Tongue (tissue), 1 donor: ENCODE measurements at regions not wholly inside any gene's neighbourhood (a gene's known extent, or its start where the extent isn't known, plus 50 kb on each side); places are given as distances from the start of the nearest gene placed in this dataset.
A peak's percentile ranks its signal among the peaks of the same experiment; 100 is the strongest.

Source experiments
- DNase-seq: peaks from one replicate; pipeline ENCODE4 v3.0.0-alpha.2; 2015

- no peak for DNase-seq
Measured at GRCh38 chr1:96964761-96965160, 243.2 kb downstream of the PTBP2 start.

DNA sequence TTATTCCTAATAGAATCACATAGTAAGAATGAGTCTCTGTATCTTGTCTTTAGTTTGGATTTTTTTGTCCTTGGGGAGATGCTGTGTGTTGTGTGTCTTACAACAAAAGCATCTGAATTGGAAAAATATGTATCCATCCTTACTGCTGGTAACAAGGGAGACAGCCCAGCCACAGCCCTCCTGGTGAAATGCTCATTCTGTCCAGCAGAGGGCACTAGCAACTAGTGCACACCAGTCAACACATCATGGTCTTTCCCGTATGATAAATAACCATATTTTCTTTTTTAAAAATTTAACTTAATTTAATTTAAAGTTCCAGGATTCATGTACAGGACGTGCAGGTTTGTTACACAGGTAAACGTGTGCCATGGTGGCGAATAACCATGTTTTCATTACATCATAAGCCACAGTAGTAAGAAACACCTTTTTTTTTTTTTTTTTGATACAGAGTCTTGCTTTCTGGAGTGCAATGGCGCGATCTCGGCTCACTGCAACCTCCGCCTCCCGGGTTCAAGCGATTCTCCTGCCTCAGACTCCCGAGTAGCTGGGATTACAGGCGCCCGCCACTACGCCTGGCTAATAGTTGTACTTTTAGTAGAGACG lies 245.1 kb downstream of the PTBP2 start:
- peak; percentile 85 for DNase-seq

GRCh38 chr1:96967311-96967710 lies 245.7 kb downstream of the PTBP2 start:
- DNase-seq, result no peak

DNA sequence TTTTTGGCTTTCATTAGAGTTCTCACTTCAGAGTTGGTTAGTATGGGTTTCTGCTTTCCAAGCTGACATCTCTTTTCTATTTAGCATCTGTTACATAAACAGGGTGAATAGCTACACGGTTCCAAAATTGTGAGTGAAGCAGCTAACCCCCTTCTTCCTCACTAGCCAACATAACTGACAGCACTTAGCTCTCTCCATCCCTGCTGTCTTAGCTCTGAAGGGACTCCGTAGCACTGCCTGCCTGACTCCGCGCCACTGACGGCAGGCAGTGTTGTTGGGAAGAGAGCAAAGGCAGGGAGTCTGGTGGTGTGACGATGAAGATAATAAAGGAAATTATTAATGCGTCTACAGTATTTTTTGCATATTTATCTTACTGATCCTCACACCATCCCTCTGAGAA lies 247.0 kb downstream of the PTBP2 start:
- no peak for DNase-seq

GRCh38 chr1:96968983-96969382 lies 247.4 kb downstream of the PTBP2 start:
- no peak for DNase-seq

DNA sequence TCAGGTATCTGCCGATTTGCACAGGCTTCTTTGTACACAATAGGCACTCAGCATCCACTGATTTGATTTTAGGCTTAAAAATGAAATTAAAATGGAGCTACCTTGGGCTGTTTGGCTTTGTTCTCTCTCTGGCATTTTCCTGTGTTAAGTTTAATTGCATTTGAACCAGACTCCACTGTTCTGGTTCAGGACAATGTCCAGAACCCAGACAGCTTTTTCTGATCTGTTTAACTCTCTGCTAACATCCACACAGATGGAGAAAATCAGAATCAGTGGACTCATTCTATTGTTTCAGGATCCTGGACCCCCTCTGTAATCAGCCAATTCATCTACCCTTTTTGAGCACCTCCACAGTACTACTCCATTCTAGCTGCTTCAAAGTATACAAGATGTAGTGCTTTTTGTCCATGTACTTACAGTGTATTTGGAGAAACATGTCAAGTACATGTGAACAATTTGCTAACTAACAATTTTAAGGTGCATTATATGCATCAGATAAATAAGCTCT lies 248.1 kb downstream of the PTBP2 start:
- no peak for DNase-seq

DNA sequence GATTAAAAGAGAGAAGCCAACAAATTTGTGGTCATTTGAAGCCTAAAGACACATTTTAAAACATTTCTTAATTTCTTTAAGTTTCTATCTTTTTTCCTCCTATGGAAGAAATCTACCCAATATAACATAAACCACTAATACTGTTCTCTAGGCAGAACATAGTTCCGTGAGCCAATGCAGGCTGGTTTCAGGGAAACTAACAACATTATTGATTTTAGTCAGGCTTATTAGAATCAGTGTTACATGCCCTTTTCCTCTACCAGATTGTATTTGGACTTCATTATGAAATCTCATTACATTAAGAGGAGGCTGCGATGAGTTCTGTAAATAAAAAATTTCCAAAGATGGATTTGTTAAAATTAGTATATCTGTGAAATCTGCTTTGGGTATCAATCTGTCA lies 249.9 kb downstream of the PTBP2 start:
- DNase-seq, result no peak

GRCh38 chr1:96971849-96972602 lies 250.4 kb downstream of the PTBP2 start:
- no peak for DNase-seq

DNA sequence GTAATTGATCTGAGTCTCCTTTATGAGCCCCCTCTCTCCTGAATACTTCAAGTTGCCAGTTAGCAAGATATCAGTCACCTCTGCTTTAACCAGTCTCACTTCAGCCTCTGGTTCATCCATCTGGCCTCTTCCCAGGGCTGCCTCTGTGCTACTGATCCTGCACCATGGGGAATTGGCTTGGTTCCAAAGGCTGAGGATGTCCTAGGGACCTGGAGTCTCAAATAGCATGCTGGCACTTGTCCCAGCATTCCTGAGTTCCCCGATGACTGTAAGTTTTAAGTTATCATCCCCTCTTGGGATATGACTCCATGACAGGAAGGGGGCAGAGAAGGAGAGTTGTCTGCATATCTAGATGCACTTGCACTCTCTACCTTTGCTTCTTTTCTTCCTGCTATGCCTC lies 252.0 kb downstream of the PTBP2 start:
- peak; percentile 65 for DNase-seq

DNA sequence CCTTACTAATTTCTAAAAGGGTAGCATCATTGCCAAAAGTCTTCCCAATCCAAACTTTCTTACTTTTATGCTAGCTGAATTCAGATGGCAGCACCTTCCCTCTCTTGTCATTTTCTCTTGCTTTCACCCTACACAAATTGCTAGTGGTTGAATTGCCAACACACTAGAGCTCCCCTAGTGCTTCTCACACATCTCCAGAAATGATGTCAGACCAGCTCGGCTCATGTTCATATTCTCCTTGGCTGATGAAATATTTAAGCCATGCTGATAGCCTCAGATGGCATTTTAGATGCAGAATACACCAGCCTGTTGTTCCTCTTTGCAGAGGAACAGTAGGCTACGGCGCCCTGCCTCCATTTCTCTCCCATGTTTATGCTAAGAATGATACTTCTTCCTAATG lies 256.9 kb downstream of the PTBP2 start:
- no peak for DNase-seq

GRCh38 chr1:96978901-96979300 lies 257.3 kb downstream of the PTBP2 start:
- no peak for DNase-seq

DNA sequence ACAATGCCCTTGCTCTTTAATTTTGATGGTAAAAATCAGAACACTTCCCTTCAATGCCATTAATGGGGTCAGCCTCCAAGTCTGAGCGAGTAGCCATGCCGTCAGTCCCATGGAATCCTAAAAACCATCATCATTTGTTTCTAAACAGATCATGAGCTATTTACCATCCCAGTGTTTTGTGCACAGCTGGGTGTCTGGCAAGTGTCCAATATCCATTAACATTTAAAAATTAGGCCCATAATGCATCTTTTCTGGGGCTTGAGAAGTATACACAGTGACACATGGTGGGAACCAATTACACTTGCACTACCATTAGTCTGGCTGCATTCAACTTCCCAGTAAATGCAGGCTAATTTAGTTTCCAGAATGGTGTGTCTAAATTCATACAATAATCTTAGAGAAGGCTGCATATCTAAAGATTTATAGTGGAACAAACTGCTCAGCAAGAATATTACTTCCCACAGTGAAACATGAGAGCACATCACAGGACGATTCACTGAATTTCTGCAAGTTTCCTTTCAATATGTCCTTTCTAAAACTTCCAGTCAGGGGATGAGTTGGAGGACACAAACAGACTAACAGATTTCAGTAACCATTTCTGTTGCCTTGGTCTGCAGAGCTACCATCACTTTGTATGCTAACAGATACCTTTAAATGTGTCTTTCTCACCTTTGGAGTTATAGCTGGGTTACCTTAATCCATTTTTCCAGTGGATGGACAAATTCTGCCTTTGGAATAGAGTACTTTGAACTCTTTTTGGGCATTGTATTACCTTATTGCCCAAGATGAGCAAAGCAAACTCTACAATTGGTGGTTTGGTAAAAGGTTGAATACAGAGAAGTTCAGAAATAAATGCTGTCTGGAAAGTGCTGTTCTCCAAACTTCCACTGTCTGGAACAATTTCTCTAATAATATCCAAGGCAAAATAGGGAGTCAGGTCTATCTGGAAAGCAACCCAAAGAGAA lies 258.0 kb downstream of the PTBP2 start:
- peak; percentile 73 for DNase-seq

DNA sequence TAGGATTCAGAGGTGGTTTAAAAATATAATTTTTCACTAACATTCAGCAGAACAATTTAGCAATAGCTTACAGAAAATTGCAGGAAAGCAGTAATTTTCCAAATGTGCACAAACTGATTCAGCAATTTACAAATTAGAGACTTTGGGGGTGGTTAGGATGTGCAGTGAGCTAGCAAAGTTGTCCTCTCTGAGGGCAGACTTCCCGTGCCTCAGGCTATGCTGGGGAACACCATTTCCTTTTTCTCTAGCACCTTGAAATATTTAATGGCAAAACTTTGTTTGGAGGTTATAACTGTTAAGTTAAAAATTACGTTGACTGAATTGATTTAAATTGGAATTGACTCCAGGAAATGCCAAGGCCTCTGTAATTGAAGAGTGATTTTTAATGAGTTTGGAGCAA lies 258.9 kb downstream of the PTBP2 start:
- DNase-seq, result no peak

DNA sequence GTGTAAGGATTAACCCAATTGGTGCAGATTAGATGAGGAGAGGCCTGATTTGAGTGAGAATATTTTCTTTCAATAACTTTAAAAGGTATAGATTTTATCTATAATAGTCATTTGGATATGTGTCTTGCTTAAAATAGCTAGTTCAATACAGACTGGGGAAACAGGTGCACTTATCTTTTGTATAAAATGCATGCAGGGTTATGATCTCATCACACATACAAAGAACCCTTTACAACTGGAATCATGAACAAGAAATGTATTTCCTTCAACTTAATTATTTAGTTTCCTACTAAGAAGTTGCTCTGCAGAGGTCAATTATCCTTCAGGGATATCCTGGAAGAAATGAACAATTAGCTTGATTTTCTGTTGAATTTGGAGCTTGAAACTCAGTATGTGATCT lies 259.6 kb downstream of the PTBP2 start:
- DNase-seq, result no peak

- no peak for DNase-seq
Measured at GRCh38 chr1:96982118-96982517, 260.5 kb downstream of the PTBP2 start.

- DNase-seq, result no peak
Measured at GRCh38 chr1:96983866-96984265, 262.3 kb downstream of the PTBP2 start.

- DNase-seq, result no peak
Measured at GRCh38 chr1:96987186-96987703, 265.7 kb downstream of the PTBP2 start.

DNA sequence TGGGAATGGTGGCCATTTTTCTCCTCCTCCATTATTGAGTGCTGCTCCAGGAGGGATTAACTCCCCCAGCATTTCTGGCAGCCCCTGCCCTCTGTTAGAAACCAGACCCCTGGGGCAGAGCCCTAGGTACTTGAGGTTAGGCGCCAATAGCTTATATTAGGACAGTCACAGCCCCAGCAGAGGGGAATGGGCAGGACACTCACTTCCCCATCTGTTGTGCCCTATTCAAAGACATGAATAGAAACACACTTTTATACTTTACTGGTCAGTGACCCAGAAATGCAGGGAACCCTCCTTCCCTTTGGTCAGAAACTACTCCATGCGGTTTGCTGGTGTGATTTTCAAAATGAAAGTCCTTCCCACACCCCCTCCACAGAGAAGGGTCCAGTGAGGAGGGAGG lies 267.7 kb downstream of the PTBP2 start:
- no peak for DNase-seq

GRCh38 chr1:96990136-96990535 lies 268.6 kb downstream of the PTBP2 start:
- DNase-seq, result no peak

DNA sequence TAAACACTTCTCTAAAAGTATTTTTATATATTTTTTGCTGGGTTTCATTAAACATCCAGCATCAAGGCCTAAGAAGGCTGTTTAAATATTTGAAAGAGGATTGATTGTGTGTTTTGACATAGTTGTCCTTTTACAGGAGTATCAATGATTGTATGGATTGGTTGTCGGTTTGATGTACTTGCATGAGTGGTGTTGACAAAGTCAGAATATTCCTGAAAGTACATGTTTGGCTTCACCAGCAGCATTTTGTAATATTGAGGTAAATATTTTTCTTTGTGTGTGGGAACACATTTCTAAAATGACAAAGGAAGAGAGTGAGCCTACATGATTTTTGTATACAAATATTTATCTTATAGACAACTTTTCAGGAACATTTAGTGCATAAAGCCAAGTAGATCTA lies 269.7 kb downstream of the PTBP2 start:
- DNase-seq, result no peak

DNA sequence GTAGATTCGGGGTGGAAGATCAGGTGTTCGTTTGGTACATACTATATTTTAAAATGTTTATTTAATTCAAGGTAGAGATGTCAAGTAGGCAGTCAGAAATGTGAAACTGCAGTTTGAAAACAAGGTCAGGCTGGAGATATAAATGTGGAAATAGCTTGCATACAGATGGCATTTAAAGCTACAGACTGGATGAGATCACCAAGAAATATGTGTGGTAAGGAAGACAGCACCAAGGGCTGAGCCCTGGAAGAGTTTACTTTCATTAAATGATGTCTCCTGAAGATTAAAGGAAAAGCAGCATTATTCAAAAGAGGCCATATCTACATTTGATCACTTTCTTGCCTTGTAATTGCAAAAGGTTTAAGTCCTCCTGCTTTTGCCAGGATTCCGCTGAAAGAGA lies 271.3 kb downstream of the PTBP2 start:
- no peak for DNase-seq

DNA sequence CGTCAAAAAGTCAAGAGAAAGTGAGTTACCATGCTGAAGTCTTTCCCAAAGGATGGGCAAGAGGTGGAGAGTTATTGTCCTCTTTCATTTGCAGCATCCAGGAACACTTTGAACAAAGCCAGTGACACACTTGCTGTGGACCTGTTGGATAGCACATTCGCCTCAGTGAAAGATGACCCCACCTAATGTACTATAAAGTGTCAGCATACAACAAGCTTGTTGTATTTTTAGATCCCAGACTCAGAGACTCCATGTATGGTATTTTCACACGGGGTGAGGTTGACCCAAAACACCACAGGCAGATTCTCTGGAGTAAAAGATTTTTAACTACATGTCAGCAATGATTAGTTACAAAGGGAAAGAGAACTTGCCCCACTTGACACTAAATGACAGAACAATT lies 273.8 kb downstream of the PTBP2 start:
- no peak for DNase-seq

DNA sequence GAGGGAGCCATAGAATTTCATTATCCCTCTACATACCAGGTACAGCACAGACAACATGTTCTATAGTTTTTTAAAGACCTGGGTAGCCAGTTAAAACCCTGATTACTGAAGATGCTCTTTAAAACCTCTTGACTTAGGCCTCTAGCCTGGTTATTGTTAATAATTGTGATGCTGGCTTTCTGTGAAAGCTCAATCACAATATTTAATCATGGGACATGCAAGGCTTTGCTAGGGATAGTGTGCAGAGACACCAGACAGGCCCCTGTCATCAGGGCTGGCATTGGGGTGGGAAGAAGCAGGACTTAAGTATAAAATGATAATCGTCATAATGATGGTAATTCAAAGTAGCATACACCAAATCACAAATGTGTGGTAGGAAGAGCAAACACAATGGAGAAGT lies 274.4 kb downstream of the PTBP2 start:
- no peak for DNase-seq
